ENCODE measurements at regions not wholly inside any gene's neighbourhood (a gene's known extent, or its start where the extent isn't known, plus 50 kb on each side); places are given as distances from the start of the nearest gene placed in this dataset.

DNA sequence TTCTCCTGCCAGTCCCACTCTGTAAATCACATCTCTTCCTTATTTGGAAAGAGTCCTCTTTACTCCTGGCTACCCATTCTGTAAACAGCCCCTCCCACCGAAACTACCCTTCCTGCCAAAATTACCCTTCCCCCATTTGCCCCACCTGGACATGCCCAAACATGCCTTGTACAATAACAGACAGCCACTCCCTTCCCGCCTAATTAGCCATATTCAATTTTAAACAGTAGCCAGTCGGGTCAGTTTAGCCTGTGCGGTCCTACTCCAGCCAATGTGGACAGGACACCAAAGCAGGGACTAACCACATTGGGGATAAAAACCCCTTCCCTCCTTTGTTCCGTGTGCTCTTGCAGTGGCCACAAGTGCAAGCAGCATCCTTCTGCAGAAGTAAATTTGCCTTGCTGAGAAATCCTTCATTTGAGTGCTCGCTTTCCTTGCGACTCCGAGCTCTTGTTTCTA, 56.3 kb upstream of the MAP10 start:
- TF ChIP-seq NFATC3 (IDR thresholded peaks at IDR 0.05) (no peak), ZNF224 (CRISPR knock-in tag; IDR thresholded peaks at IDR 0.05) (no peak), NBN (IDR thresholded peaks at IDR 0.05; ENCODE audit: low read depth) (no peak), TEAD2 (tag; IDR thresholded peaks at IDR 0.05) (no peak), TCF7 (IDR thresholded peaks at IDR 0.05; ENCODE audit: borderline replicate concordance) (no peak), RAD21 (CRISPR knock-in tag; conservative IDR thresholded peaks at IDR 0.05 in 1 of 2, IDR thresholded peaks at IDR 0.05 in 1 of 2) (no peak), MAFG (tag; conservative IDR thresholded peaks at IDR 0.05) (no peak), CREB1 (IDR thresholded peaks at IDR 0.05) (no peak), CREB1 (CRISPR knock-in tag; IDR thresholded peaks at IDR 0.05) (no peak), KLF6 (CRISPR knock-in tag; IDR thresholded peaks at IDR 0.05; ENCODE audit: borderline replicate concordance) (no peak), EGR1 (conservative IDR thresholded peaks at IDR 0.05) (no peak), ETV6 (IDR thresholded peaks at IDR 0.05; ENCODE audit: borderline replicate concordance in 1 of 2, low read depth in 2 of 2, low read length in 1 of 2) (no peak), ETV6 (CRISPR knock-in tag; IDR thresholded peaks at IDR 0.05; ENCODE audit: borderline replicate concordance) (no peak)
- TF ChIP-seq, protein P1, sequence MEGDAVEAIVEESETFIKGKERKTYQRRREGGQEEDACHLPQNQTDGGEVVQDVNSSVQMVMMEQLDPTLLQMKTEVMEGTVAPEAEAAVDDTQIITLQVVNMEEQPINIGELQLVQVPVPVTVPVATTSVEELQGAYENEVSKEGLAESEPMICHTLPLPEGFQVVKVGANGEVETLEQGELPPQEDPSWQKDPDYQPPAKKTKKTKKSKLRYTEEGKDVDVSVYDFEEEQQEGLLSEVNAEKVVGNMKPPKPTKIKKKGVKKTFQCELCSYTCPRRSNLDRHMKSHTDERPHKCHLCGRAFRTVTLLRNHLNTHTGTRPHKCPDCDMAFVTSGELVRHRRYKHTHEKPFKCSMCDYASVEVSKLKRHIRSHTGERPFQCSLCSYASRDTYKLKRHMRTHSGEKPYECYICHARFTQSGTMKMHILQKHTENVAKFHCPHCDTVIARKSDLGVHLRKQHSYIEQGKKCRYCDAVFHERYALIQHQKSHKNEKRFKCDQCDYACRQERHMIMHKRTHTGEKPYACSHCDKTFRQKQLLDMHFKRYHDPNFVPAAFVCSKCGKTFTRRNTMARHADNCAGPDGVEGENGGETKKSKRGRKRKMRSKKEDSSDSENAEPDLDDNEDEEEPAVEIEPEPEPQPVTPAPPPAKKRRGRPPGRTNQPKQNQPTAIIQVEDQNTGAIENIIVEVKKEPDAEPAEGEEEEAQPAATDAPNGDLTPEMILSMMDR (IDR thresholded peaks at IDR 0.05 in 2 of 3, conservative IDR thresholded peaks at IDR 0.05 in 1 of 3; ENCODE audit: insufficient read depth in 2 of 3, low read depth in 1 of 3, low read length in 3 of 3), result no peak
